LNCAP (cell line): ENCODE measurements at regions not wholly inside any gene's neighbourhood (a gene's known extent, or its start where the extent isn't known, plus 50 kb on each side); places are given as distances from the start of the nearest gene placed in this dataset.

Source experiments
- CTCF ChIP-seq: fragments of 450-650 bp; IDR thresholded peaks from 2 replicates; pipeline ENCODE4 v1.5.1; 2017; ENCODE audit warnings: mild to moderate bottlenecking

DNA sequence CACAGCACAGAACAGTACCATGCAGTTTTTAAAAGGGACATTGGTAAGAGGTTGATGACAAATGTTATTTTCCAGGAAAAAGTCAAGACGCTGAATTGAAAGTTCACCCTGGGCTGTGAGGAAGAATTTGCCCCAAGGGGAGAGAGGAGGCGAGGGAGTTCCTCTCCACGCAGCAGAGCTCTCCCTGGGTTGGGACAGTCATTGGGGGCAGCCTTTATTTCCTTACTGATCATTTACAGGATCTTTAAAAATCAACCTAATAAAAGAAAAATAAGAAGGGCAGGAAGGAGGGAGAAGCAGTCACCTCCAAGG, 49.9 kb upstream of the WNT7B start:
- no peak for TF ChIP-seq CTCF

GRCh38 chr22:46027211-46028105, 50.5 kb upstream of the WNT7B start:
- TF ChIP-seq CTCF, result no peak

GRCh38 chr22:46028106-46028991, 51.4 kb upstream of the WNT7B start:
- TF ChIP-seq CTCF, result no peak

- no peak for TF ChIP-seq CTCF
Observed at GRCh38 chr22:46029036-46029435, 52.1 kb upstream of the WNT7B start.

- no peak for TF ChIP-seq CTCF
Observed at GRCh38 chr22:46029574-46030200, 52.7 kb upstream of the WNT7B start.

GRCh38 chr22:46030231-46030880, 53.4 kb upstream of the WNT7B start:
- TF ChIP-seq CTCF, result no peak

- no peak for TF ChIP-seq CTCF
Observed at GRCh38 chr22:46031066-46031465, 54.1 kb upstream of the WNT7B start.
